Panc1 (cell line): ENCODE measurements at regions not wholly inside any gene's neighbourhood (a gene's known extent, or its start where the extent isn't known, plus 50 kb on each side); places are given as distances from the start of the nearest gene placed in this dataset.

Experiments
- CTCF ChIP-seq: fragments of 450-650 bp; IDR thresholded peaks from 2 replicates; pipeline ENCODE4 v1.5.1; 2017; ENCODE audit warnings: mild to moderate bottlenecking
- POLR2AphosphoS5 ChIP-seq: IDR thresholded peaks from 2 replicates; pipeline ENCODE4 v1.6.1; 2012; ENCODE audit warnings: mild to moderate bottlenecking, low read depth, low read length, moderate library complexity

DNA sequence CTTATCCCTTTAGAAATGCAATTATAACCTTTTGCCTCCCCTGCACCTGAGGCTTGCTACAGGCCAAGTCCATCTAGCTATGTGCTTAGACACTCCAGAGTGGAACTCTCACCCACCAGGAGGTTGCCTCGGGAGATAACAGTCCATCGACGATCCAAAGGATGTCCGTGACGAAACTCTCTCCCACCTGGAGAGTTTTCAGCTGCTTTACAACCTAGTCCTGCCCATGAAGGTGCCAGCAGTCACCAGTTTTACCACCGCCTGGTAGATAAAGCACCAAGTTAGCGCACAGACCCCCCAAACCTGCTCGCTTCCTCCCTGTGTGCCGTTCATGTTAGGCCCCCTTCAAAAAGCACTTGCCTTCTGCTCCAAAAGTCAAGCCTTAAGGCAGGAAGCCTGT lies 53.1 kb upstream of the SHISAL1 start:
- TF ChIP-seq CTCF: no peak
- TF ChIP-seq POLR2AphosphoS5: no peak
